ENCODE measurements at regions not wholly inside any gene's neighbourhood (a gene's known extent, or its start where the extent isn't known, plus 50 kb on each side); places are given as distances from the start of the nearest gene placed in this dataset.

GRCh38 chr1:70887936-70888335, 159.7 kb downstream of the PTGER3 start:
- H3K9me3 ChIP-seq (ENCODE audit: control insufficient read depth in 1 of 2, insufficient read depth in 1 of 2, low read length in 2 of 2), result no peaks in the 10 kb centered on the region
- Mint-ChIP-seq H3K4me1 (ENCODE audit: low read depth) (no peaks in the 10 kb centered on the region), H3K36me3 (ENCODE audit: low read depth) (no peaks in the 10 kb centered on the region), H3K27ac (no peak overlapping the region), H3K27me3 (no peaks in the 10 kb centered on the region), H3K9me3 (no peaks in the 10 kb centered on the region), H3K4me3 (no peak overlapping the region)
- no peak for TF ChIP-seq CTCF (IDR thresholded peaks at IDR 0.05)
- H3K4me3 ChIP-seq (ENCODE audit: low read length), result no peak overlapping the region
- peaks cover 0 to 3% of the 10 kb centered on the region in 2 experiments for H3K27me3 ChIP-seq (ENCODE audit: control insufficient read depth in 1 of 2, insufficient read depth in 2 of 2, low read length in 2 of 2)
- no peaks in the 10 kb centered on the region for H3K36me3 ChIP-seq (ENCODE audit: insufficient read depth, low read length)
- no peak overlapping the region for H3K27ac ChIP-seq (ENCODE audit: low read depth in 1 of 2, low read length in 2 of 2)
- ATAC-seq (ENCODE audit: poor library complexity) (no peak), DNase-seq (no peak)
- ChIA-PET CTCF (no interaction called here), POLR2A (no interaction called here)
- intact Hi-C loops (cut with DNase I, micrococcal nuclease), result no loop called here
- H3K4me1 ChIP-seq (ENCODE audit: insufficient read depth, low read length), result no peaks in the 10 kb centered on the region

GRCh38 chr1:70888722-70889121, 158.9 kb downstream of the PTGER3 start:
- POLR2A ChIA-PET, result no interaction called here
- no peak for ATAC-seq (ENCODE audit: poor library complexity)
- no peaks in the 10 kb centered on the region for H3K9me3 ChIP-seq (ENCODE audit: control insufficient read depth in 1 of 2, insufficient read depth in 1 of 2, low read length in 2 of 2)
- H3K27me3 Mint-ChIP-seq, result no peaks in the 10 kb centered on the region
- no peak overlapping the region for H3K4me3 ChIP-seq (ENCODE audit: low read length)
- H3K27ac Mint-ChIP-seq, result no peak overlapping the region
- no peaks in the 10 kb centered on the region for H3K36me3 Mint-ChIP-seq (ENCODE audit: low read depth)
- no peak overlapping the region for H3K4me3 Mint-ChIP-seq
- intact Hi-C loops (cut with DNase I, micrococcal nuclease), result no loop called here
- no peak overlapping the region for H3K27ac ChIP-seq (ENCODE audit: low read depth in 1 of 2, low read length in 2 of 2)
- no peaks in the 10 kb centered on the region for H3K4me1 Mint-ChIP-seq (ENCODE audit: low read depth)
- H3K4me1 ChIP-seq (ENCODE audit: insufficient read depth, low read length), result no peaks in the 10 kb centered on the region
- no peak for DNase-seq
- H3K27me3 ChIP-seq (ENCODE audit: control insufficient read depth in 1 of 2, insufficient read depth in 2 of 2, low read length in 2 of 2), result peaks cover 0 to 3% of the 10 kb centered on the region in 2 experiments
- CTCF ChIA-PET, result no interaction called here
- no peaks in the 10 kb centered on the region for H3K36me3 ChIP-seq (ENCODE audit: insufficient read depth, low read length)
- no peaks in the 10 kb centered on the region for H3K9me3 Mint-ChIP-seq
- no peak for TF ChIP-seq CTCF (IDR thresholded peaks at IDR 0.05)

- DNase-seq (no peak), ATAC-seq (ENCODE audit: poor library complexity) (no peak)
- Mint-ChIP-seq H3K27ac (no peak overlapping the region), H3K27me3 (no peaks in the 10 kb centered on the region), H3K4me1 (ENCODE audit: low read depth) (no peaks in the 10 kb centered on the region), H3K4me3 (no peak overlapping the region), H3K9me3 (no peaks in the 10 kb centered on the region), H3K36me3 (ENCODE audit: low read depth) (no peaks in the 10 kb centered on the region)
- H3K27me3 ChIP-seq (ENCODE audit: control insufficient read depth in 1 of 2, insufficient read depth in 2 of 2, low read length in 2 of 2), result peaks cover 0 to 3% of the 10 kb centered on the region in 2 experiments
- H3K27ac ChIP-seq (ENCODE audit: low read depth in 1 of 2, low read length in 2 of 2), result no peak overlapping the region
- POLR2A ChIA-PET, result no interaction called here
- H3K4me1 ChIP-seq (ENCODE audit: insufficient read depth, low read length), result no peaks in the 10 kb centered on the region
- no peaks in the 10 kb centered on the region for H3K9me3 ChIP-seq (ENCODE audit: control insufficient read depth in 1 of 2, insufficient read depth in 1 of 2, low read length in 2 of 2)
- intact Hi-C loops (cut with DNase I, micrococcal nuclease), result loop anchor here in 1 of 2 experiments (2.0 kb wide), 1 partner anchor 20 kb away; no protein-coding TSS in a partner anchor
- CTCF ChIA-PET, result no interaction called here
- no peak overlapping the region for H3K4me3 ChIP-seq (ENCODE audit: low read length)
- TF ChIP-seq CTCF (IDR thresholded peaks at IDR 0.05), result no peak
- no peaks in the 10 kb centered on the region for H3K36me3 ChIP-seq (ENCODE audit: insufficient read depth, low read length)
Measured at GRCh38 chr1:70890408-70890807, 157.2 kb downstream of the PTGER3 start.

All from CD4-positive, alpha-beta T cell (primary cell).